Loucy (cell line): ENCODE measurements at regions not wholly inside any gene's neighbourhood (a gene's known extent, or its start where the extent isn't known, plus 50 kb on each side); places are given as distances from the start of the nearest gene placed in this dataset.

ENCODE experiments used
- EZH2phosphoT487 ChIP-seq: fragments of 200-600 bp; IDR thresholded peaks from 2 replicates; pipeline ENCODE4 v1.6.1; 2018; ENCODE audit warnings: antibody characterized with exemption, mild to moderate bottlenecking, moderate library complexity, borderline replicate concordance
- TF ChIP-seq, protein P1 (sequence below): fragments of 200-600 bp; sonication (generic); conservative IDR thresholded peaks from 2 replicates; pipeline ENCODE4 v1.5.1; 2014; ENCODE audit warnings: mild to moderate bottlenecking, antibody characterized with exemption, low read length

- TF ChIP-seq, protein P1, sequence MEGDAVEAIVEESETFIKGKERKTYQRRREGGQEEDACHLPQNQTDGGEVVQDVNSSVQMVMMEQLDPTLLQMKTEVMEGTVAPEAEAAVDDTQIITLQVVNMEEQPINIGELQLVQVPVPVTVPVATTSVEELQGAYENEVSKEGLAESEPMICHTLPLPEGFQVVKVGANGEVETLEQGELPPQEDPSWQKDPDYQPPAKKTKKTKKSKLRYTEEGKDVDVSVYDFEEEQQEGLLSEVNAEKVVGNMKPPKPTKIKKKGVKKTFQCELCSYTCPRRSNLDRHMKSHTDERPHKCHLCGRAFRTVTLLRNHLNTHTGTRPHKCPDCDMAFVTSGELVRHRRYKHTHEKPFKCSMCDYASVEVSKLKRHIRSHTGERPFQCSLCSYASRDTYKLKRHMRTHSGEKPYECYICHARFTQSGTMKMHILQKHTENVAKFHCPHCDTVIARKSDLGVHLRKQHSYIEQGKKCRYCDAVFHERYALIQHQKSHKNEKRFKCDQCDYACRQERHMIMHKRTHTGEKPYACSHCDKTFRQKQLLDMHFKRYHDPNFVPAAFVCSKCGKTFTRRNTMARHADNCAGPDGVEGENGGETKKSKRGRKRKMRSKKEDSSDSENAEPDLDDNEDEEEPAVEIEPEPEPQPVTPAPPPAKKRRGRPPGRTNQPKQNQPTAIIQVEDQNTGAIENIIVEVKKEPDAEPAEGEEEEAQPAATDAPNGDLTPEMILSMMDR, result no peak
- TF ChIP-seq EZH2phosphoT487, result no peak
Measured at GRCh38 chr5:167643631-167644280, 647.7 kb upstream of the WWC1 start.
